ENCODE measurements at regions not wholly inside any gene's neighbourhood (a gene's known extent, or its start where the extent isn't known, plus 50 kb on each side); places are given as distances from the start of the nearest gene placed in this dataset.
"Not testable (repeated sequence)": the region's sequence is repeated elsewhere in the genome, so short reads cannot be mapped to it uniquely, and the experiment has no call there.

- not testable (repeated sequence) for TF ChIP-seq EZH2 (IDR thresholded peaks at IDR 0.05; ENCODE audit: low read length); CTCF (optimal IDR thresholded peaks at IDR 0.05 in 1 of 3, IDR thresholded peaks at IDR 0.05 in 1 of 3, conservative IDR thresholded peaks at IDR 0.05 in 1 of 3; ENCODE audit: extremely low read depth in 1 of 3, insufficient read depth in 2 of 3, low read length in 3 of 3)
These were observed 661.0 kb downstream of the ETNK1 start for GRCh38 chr12:23285764-23286530.

Data from keratinocyte (primary cell).